ENCODE measurements at regions not wholly inside any gene's neighbourhood (a gene's known extent, or its start where the extent isn't known, plus 50 kb on each side); places are given as distances from the start of the nearest gene placed in this dataset.

- Histone ChIP-seq H3K27ac (no peak overlapping the region), H3K4me1 (no peaks in the 10 kb centered on the region), H3K4me3 (no peak overlapping the region), H3K36me3 (no peaks in the 10 kb centered on the region), H3K9me3 (no peaks in the 10 kb centered on the region), H3K27me3 (no peaks in the 10 kb centered on the region)
- no peak for DNase-seq (ENCODE audit: low spot score)
- no peak for TF ChIP-seq CTCF (IDR thresholded peaks at IDR 0.05)
Observed at GRCh38 chr6:121756666-121757065, 321.2 kb downstream of the GJA1 start.

- Histone ChIP-seq H3K9me3 (no peaks in the 10 kb centered on the region), H3K4me3 (no peak overlapping the region), H3K4me1 (no peaks in the 10 kb centered on the region), H3K27me3 (no peaks in the 10 kb centered on the region), H3K36me3 (no peaks in the 10 kb centered on the region), H3K27ac (no peak overlapping the region)
- no peak for TF ChIP-seq CTCF (IDR thresholded peaks at IDR 0.05)
- no peak for DNase-seq (ENCODE audit: low spot score)
Observed at GRCh38 chr6:121759370-121759769, 323.9 kb downstream of the GJA1 start.

DNA sequence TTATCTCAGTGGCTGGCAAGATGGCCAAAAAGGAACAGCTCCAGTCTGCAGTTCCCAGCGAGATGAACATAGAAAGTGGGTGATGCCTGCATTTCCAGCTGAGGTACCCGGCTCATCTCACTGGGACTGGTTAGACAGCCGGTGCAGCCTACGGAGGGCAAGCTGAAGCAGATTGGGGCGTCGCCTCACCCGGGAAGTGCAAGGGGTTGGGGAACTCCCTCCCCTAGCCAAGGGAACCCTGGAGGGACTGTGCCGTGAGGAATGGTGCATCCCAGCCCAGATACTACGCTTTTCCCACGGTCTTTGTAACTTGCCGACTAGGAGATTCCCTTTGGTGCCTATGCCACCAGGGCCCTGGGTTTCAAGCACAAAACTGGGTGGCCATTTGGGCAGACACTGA, 324.7 kb downstream of the GJA1 start:
- H3K27me3 ChIP-seq = no peaks in the 10 kb centered on the region
- H3K36me3 ChIP-seq = no peaks in the 10 kb centered on the region
- no peak overlapping the region for H3K4me3 ChIP-seq
- no peaks in the 10 kb centered on the region for H3K9me3 ChIP-seq
- no peak for DNase-seq (ENCODE audit: low spot score)
- H3K27ac ChIP-seq = no peak overlapping the region
- no peaks in the 10 kb centered on the region for H3K4me1 ChIP-seq
- TF ChIP-seq CTCF (IDR thresholded peaks at IDR 0.05) = no peak

DNA sequence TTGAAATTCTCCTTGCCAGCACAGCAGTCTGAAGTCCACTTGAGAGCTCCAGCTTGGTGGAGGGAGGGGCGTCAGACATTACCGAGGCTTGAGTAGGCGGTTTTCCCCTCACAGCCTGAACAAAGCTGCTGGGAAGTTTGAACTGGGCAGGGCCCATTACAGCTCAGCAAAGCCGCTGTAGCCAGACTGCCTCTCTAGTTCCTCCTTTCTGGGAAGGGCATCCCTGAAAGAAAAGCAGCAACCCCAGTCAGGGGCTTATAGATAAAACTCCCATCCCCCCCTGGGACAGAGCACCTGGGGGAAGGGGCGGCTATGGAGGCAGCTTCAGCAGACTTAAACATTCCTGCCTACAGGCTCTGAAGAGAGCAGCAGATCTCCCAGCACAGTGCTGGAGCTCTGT, 325.3 kb downstream of the GJA1 start:
- H3K4me3 ChIP-seq = no peak overlapping the region
- no peak for DNase-seq (ENCODE audit: low spot score)
- TF ChIP-seq CTCF (IDR thresholded peaks at IDR 0.05) = no peak
- H3K9me3 ChIP-seq = no peaks in the 10 kb centered on the region
- no peaks in the 10 kb centered on the region for H3K4me1 ChIP-seq
- no peaks in the 10 kb centered on the region for H3K27me3 ChIP-seq
- H3K36me3 ChIP-seq = no peaks in the 10 kb centered on the region
- H3K27ac ChIP-seq = no peak overlapping the region

DNA sequence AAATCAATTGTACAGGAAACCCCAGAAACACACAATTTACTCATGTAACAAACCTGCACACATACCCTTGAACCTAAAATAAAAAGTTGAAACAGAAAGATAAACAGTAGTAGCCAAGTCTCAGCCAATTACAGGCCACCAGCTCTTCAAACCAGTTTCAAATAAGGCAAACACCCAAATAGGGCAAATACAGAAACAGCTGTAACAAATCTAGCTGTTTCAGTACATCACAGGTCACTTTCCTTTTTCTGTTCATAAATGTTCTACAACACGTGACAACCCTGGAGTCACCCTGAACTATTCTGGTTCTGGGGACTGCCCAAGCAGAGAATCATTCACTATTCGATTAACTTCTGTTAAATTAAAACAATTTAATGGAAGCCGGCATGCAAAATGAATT, 329.0 kb downstream of the GJA1 start:
- TF ChIP-seq CTCF (IDR thresholded peaks at IDR 0.05) = no peak
- H3K4me3 ChIP-seq = no peak overlapping the region
- H3K27me3 ChIP-seq = no peaks in the 10 kb centered on the region
- no peak for DNase-seq (ENCODE audit: low spot score)
- H3K9me3 ChIP-seq = no peaks in the 10 kb centered on the region
- no peaks in the 10 kb centered on the region for H3K4me1 ChIP-seq
- H3K36me3 ChIP-seq = no peaks in the 10 kb centered on the region
- no peak overlapping the region for H3K27ac ChIP-seq

GRCh38 chr6:121765060-121765459, 329.6 kb downstream of the GJA1 start:
- no peak for DNase-seq (ENCODE audit: low spot score)
- no peak for TF ChIP-seq CTCF (IDR thresholded peaks at IDR 0.05)
- Histone ChIP-seq H3K9me3 (no peaks in the 10 kb centered on the region), H3K27ac (no peak overlapping the region), H3K36me3 (no peaks in the 10 kb centered on the region), H3K4me3 (no peak overlapping the region), H3K4me1 (no peaks in the 10 kb centered on the region), H3K27me3 (no peaks in the 10 kb centered on the region)
